ENCODE measurements at regions not wholly inside any gene's neighbourhood (a gene's known extent, or its start where the extent isn't known, plus 50 kb on each side); places are given as distances from the start of the nearest gene placed in this dataset.

DNA sequence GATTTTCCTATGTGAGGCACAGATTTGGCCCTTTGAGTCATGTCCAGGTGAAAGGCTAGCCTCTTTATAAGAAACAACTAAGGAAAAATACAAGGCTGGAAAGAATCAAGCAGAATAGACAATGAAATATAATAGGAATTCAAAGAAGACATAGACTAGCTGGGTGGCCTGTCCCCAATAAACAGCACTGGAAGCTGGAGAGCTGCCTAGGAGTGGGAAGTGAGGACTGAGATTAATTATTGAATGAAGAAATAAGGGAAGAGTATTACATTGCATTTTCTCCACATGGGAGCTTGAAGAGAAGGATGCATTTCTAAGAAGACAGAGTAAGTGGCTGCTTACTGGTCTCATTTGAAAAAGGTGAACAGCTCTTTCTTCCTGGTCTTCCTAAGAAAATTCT, 100.0 kb downstream of the CCDC34 start:
- Histone ChIP-seq H3K9ac (ENCODE audit: low read length) (no peak overlapping the region), H4K20me1 (ENCODE audit: control insufficient read depth, insufficient read depth, low read length, poor library complexity, severe bottlenecking) (no peaks in the 10 kb centered on the region), H3K4me2 (replicated peaks; ENCODE audit: low read depth, low read length, poor library complexity, severe bottlenecking) (no peak overlapping the region), H3K4me1 (ENCODE audit: control insufficient read depth in 2 of 2, insufficient read depth in 2 of 2, low read length in 2 of 2) (no peaks in the 10 kb centered on the region), H3K79me2 (ENCODE audit: control insufficient read depth, insufficient read depth, low read length) (no peaks in the 10 kb centered on the region), H3K4me3 (ENCODE audit: control extremely low read depth in 1 of 5, extremely low read depth in 1 of 5, insufficient read depth in 1 of 5, low read depth in 2 of 5, low read length in 4 of 5) (no peak overlapping the region), H3K9me3 (ENCODE audit: control extremely low read depth in 1 of 3, control insufficient read depth in 2 of 3, insufficient read depth in 1 of 3, low read length in 2 of 3) (peaks cover 0 to 1% (median 0%) of the 10 kb centered on the region in 3 donors), H3K27me3 (replicated peaks in 1 of 4; ENCODE audit: control extremely low read depth in 1 of 4, control insufficient read depth in 3 of 4, insufficient read depth in 4 of 4, low read length in 3 of 4) (no peaks in the 10 kb centered on the region), H2AFZ (ENCODE audit: insufficient read depth, low read depth, low read length, poor library complexity, severe bottlenecking) (no peak overlapping the region), H3K27ac (ENCODE audit: low read length in 2 of 2) (no peak overlapping the region), H3K36me3 (replicated peaks in 1 of 2; ENCODE audit: control extremely low read depth in 1 of 2, control insufficient read depth in 1 of 2, extremely low read depth in 1 of 2, insufficient read depth in 2 of 2, low read length in 1 of 2) (no peaks in the 10 kb centered on the region)
- H3K27ac Mint-ChIP-seq: no peak overlapping the region
- TF ChIP-seq, protein P1, sequence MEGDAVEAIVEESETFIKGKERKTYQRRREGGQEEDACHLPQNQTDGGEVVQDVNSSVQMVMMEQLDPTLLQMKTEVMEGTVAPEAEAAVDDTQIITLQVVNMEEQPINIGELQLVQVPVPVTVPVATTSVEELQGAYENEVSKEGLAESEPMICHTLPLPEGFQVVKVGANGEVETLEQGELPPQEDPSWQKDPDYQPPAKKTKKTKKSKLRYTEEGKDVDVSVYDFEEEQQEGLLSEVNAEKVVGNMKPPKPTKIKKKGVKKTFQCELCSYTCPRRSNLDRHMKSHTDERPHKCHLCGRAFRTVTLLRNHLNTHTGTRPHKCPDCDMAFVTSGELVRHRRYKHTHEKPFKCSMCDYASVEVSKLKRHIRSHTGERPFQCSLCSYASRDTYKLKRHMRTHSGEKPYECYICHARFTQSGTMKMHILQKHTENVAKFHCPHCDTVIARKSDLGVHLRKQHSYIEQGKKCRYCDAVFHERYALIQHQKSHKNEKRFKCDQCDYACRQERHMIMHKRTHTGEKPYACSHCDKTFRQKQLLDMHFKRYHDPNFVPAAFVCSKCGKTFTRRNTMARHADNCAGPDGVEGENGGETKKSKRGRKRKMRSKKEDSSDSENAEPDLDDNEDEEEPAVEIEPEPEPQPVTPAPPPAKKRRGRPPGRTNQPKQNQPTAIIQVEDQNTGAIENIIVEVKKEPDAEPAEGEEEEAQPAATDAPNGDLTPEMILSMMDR (IDR thresholded peaks at IDR 0.05): no peak
- POLR2A ChIA-PET: no interaction called here
- intact Hi-C loops (cut with micrococcal nuclease): no loop called here
- H3K4me3 Mint-ChIP-seq: no peak overlapping the region
- no peaks in the 10 kb centered on the region for H3K4me1 Mint-ChIP-seq
- ATAC-seq (ENCODE audit: low read depth): no peak
- H3K9me3 Mint-ChIP-seq (ENCODE audit: insufficient read depth): no peaks in the 10 kb centered on the region
- DNase-seq: no peak
- CTCF ChIA-PET: no interaction called here
- H3K27me3 Mint-ChIP-seq: no peaks in the 10 kb centered on the region

GRCh38 chr11:27255447-27255828, 107.6 kb downstream of the CCDC34 start:
- Histone ChIP-seq H3K9ac (ENCODE audit: low read length) (no peak overlapping the region), H3K27ac (ENCODE audit: low read length in 2 of 2) (no peak overlapping the region), H2AFZ (ENCODE audit: insufficient read depth, low read depth, low read length, poor library complexity, severe bottlenecking) (no peak overlapping the region), H3K4me3 (ENCODE audit: control extremely low read depth in 1 of 5, extremely low read depth in 1 of 5, insufficient read depth in 1 of 5, low read depth in 2 of 5, low read length in 4 of 5) (no peak overlapping the region), H3K4me2 (replicated peaks; ENCODE audit: low read depth, low read length, poor library complexity, severe bottlenecking) (no peak overlapping the region), H3K4me1 (ENCODE audit: control insufficient read depth in 2 of 2, insufficient read depth in 2 of 2, low read length in 2 of 2) (no peaks in the 10 kb centered on the region), H3K9me3 (ENCODE audit: control extremely low read depth in 1 of 3, control insufficient read depth in 2 of 3, insufficient read depth in 1 of 3, low read length in 2 of 3) (peaks cover 0 to 2% (median 0%) of the 10 kb centered on the region in 3 donors), H3K27me3 (replicated peaks in 1 of 4; ENCODE audit: control extremely low read depth in 1 of 4, control insufficient read depth in 3 of 4, insufficient read depth in 4 of 4, low read length in 3 of 4) (no peaks in the 10 kb centered on the region), H3K36me3 (replicated peaks in 1 of 2; ENCODE audit: control extremely low read depth in 1 of 2, control insufficient read depth in 1 of 2, extremely low read depth in 1 of 2, insufficient read depth in 2 of 2, low read length in 1 of 2) (no peaks in the 10 kb centered on the region), H3K79me2 (ENCODE audit: control insufficient read depth, insufficient read depth, low read length) (no peaks in the 10 kb centered on the region), H4K20me1 (ENCODE audit: control insufficient read depth, insufficient read depth, low read length, poor library complexity, severe bottlenecking) (no peaks in the 10 kb centered on the region)
- Mint-ChIP-seq H3K4me1 (no peaks in the 10 kb centered on the region), H3K27ac (no peak overlapping the region), H3K4me3 (no peak overlapping the region), H3K9me3 (ENCODE audit: insufficient read depth) (no peaks in the 10 kb centered on the region), H3K27me3 (peaks cover 24% of the 10 kb centered on the region)
- TF ChIP-seq, protein P1 (IDR thresholded peaks at IDR 0.05): no peak
- TF ChIP-seq EZH2 (IDR thresholded peaks at IDR 0.05; ENCODE audit: borderline replicate concordance, insufficient read depth, low read depth, low read length, poor library complexity, severe bottlenecking): no peak
- ChIA-PET POLR2A (no interaction called here), CTCF (no interaction called here)
- DNase-seq: no peak
- intact Hi-C loops (cut with micrococcal nuclease): no loop called here
- ATAC-seq (ENCODE audit: low read depth): no peak

Measured in B cell (primary cell).